A549 (cell line): ENCODE measurements at regions not wholly inside any gene's neighbourhood (a gene's known extent, or its start where the extent isn't known, plus 50 kb on each side); places are given as distances from the start of the nearest gene placed in this dataset.

Experiments
- ATAC-seq, 2 experiments: fragments of 200-7000 bp in 1 of 2; fragments of >200 bp in 1 of 2; cut with Nextera tagmentation in 1 of 2; cut with Tn5 transposase in 1 of 2; 3 replicates each; pipeline versions ENCODE4 v1.8.0 to v1.9.1; 2018 to 2020; ENCODE audit warnings: mild to moderate bottlenecking in 1 of 2, moderate library complexity in 1 of 2
- CTCF ChIA-PET: fragments of 300-600 bp; sonication (Branson Sonifier 250); formaldehyde crosslinking; extraction: SDS; loops from one replicate; lab custom pipeline; 2021; ENCODE audit warnings: antibody characterized with exemption, inconsistent platforms; lab: Yijun Ruan, JAX
- POLR2A ChIA-PET: fragments of 350-600 bp; formaldehyde crosslinking; extraction: SDS; loops from one replicate; lab custom pipeline; 2021; ENCODE audit warnings: antibody characterized with exemption, inconsistent platforms; lab: Yijun Ruan, JAX
- DNase-seq, 2 experiments: peaks; one replicate each; pipeline versions ENCODE4 v3.0.0 to v3.0.0-alpha.2; 2011 to 2016; ENCODE audit warnings: low read depth in 1 of 2, low spot score in 1 of 2
- FAIRE-seq: peaks from 2 replicates; lab custom pipeline; 2011; peaks lifted over from hg19 to GRCh38; lab: Jason Lieb, UNC
- H3K27ac ChIP-seq, 2 experiments: fragments of >200 bp; sonication (Bioruptor Twin); formaldehyde crosslinking; 3 replicates each; pipeline ENCODE4 v1.5.1; 2016 to 2017
- H3K4me1 ChIP-seq: fragments of >200 bp; sonication (Bioruptor Twin); formaldehyde crosslinking; 3 replicates; pipeline ENCODE4 v1.6.1; 2016
- H3K4me2 ChIP-seq: fragments of >200 bp; sonication (Bioruptor Twin); formaldehyde crosslinking; 3 replicates; pipeline ENCODE4 v1.6.1; 2016
- H3K4me3 ChIP-seq: fragments of >200 bp; sonication (Bioruptor Twin); formaldehyde crosslinking; 3 replicates; pipeline ENCODE4 v1.5.1; 2016
- H3K9me3 ChIP-seq: fragments of >200 bp; sonication (Bioruptor Twin); formaldehyde crosslinking; 3 replicates; pipeline ENCODE4 v1.6.1; 2016
- CEBPB ChIP-seq, 2 experiments: fragments of >200 bp in 1 of 2; sonication (Bioruptor Twin) in 1 of 2; formaldehyde crosslinking in 1 of 2; IDR thresholded peaks; 2 replicates each; pipeline ENCODE4 v1.6.1; 2012 to 2016
- CHD2 ChIP-seq: fragments of 150-350 bp; IDR thresholded peaks from 2 replicates; pipeline ENCODE4 v1.6.1; 2014; ENCODE audit warnings: low read length; ENCODE audit not compliant: partially characterized antibody
- ELK1 ChIP-seq: fragments of 150-350 bp; IDR thresholded peaks from 2 replicates; pipeline ENCODE4 v1.6.1; 2014; ENCODE audit warnings: low read depth, mild to moderate bottlenecking, low read length
- EP300 ChIP-seq, 2 experiments: fragments of >200 bp; sonication (Bioruptor Twin); formaldehyde crosslinking; IDR thresholded peaks; 2 replicates in 1 of 2; 3 replicates in 1 of 2; pipeline ENCODE4 v1.6.1; 2016 to 2017
- FOSL2 ChIP-seq, 2 experiments: fragments of 450-650 bp in 1 of 2; fragments of >200 bp in 1 of 2; sonication (Bioruptor Twin) in 1 of 2; formaldehyde crosslinking; IDR thresholded peaks; 2 replicates each; pipeline versions ENCODE4 v1.5.0 to v1.6.1; 2016 to 2020; ENCODE audit warnings: mild to moderate bottlenecking in 1 of 2, moderate library complexity in 1 of 2
- HOXA7 ChIP-seq: fragments of 250-450 bp; sonication (Bioruptor Pico); IDR thresholded peaks from 2 replicates; pipeline ENCODE4 v1.5.0; 2020; ENCODE audit warnings: mild to moderate bottlenecking, moderate library complexity
- HOXB13 ChIP-seq: fragments of 250-450 bp; sonication (Bioruptor Pico); IDR thresholded peaks from 2 replicates; pipeline ENCODE4 v1.5.0; 2020; ENCODE audit warnings: low read depth, mild to moderate bottlenecking, moderate library complexity
- JUNB ChIP-seq: fragments of >200 bp; sonication (Bioruptor Twin); formaldehyde crosslinking; IDR thresholded peaks from 2 replicates; pipeline ENCODE4 v1.6.1; 2016
- KDM5A ChIP-seq: fragments of 200-600 bp; sonication (generic); IDR thresholded peaks from 2 replicates; pipeline ENCODE4 v1.6.1; 2016; ENCODE audit warnings: antibody characterized with exemption, mild to moderate bottlenecking
- MAFK ChIP-seq: fragments of 450-650 bp; IDR thresholded peaks from 2 replicates; pipeline ENCODE4 v1.6.1; 2014; ENCODE audit not compliant: partially characterized antibody
- MAZ ChIP-seq: fragments of 150-350 bp; IDR thresholded peaks from 2 replicates; pipeline ENCODE4 v1.6.1; 2014; ENCODE audit warnings: antibody characterized with exemption, low read depth, low read length, borderline replicate concordance
- NR3C1 ChIP-seq: fragments of >200 bp; sonication (Bioruptor Twin); formaldehyde crosslinking; IDR thresholded peaks from 3 replicates; pipeline ENCODE4 v1.6.1; 2017
- RAD21 ChIP-seq, 2 experiments: fragments of >200 bp in 1 of 2; sonication (Bioruptor Twin) in 1 of 2; formaldehyde crosslinking in 1 of 2; IDR thresholded peaks in 1 of 2; conservative IDR thresholded peaks in 1 of 2; 2 replicates in 1 of 2; 3 replicates in 1 of 2; pipeline ENCODE4 v1.6.1; 2012 to 2018; ENCODE audit warnings: inconsistent platforms in 1 of 2
- RARB ChIP-seq: fragments of 250-450 bp; sonication (Bioruptor Pico); IDR thresholded peaks from 2 replicates; pipeline ENCODE4 v1.8.0; 2021; ENCODE audit warnings: mild to moderate bottlenecking, moderate library complexity
- RNF2 ChIP-seq: fragments of 200-600 bp; sonication (generic); IDR thresholded peaks from 2 replicates; pipeline ENCODE4 v1.6.1; 2016; ENCODE audit warnings: low read depth, mild to moderate bottlenecking, antibody characterized with exemption, moderate library complexity, borderline replicate concordance
- SMC3 ChIP-seq: fragments of >200 bp; sonication (Bioruptor Twin); formaldehyde crosslinking; IDR thresholded peaks from 3 replicates; pipeline ENCODE4 v1.6.1; 2018; ENCODE audit warnings: inconsistent platforms
- TFCP2L1 ChIP-seq: fragments of 250-450 bp; sonication (Bioruptor Pico); IDR thresholded peaks from 2 replicates; pipeline ENCODE4 v1.5.0; 2021; ENCODE audit warnings: mild to moderate bottlenecking
- ZC3H11A ChIP-seq: fragments of 450-650 bp; IDR thresholded peaks from 2 replicates; pipeline ENCODE4 v1.6.1; 2014; ENCODE audit warnings: antibody characterized with exemption, mild to moderate bottlenecking
- ZFP36 ChIP-seq: fragments of 450-650 bp; IDR thresholded peaks from 2 replicates; pipeline ENCODE4 v1.6.1; 2014; ENCODE audit warnings: borderline replicate concordance; ENCODE audit not compliant: partially characterized antibody
- ZNF302 ChIP-seq: fragments of 250-450 bp; sonication (Bioruptor Pico); IDR thresholded peaks from 2 replicates; pipeline ENCODE4 v1.9.0; 2021; ENCODE audit warnings: inconsistent platforms, mild to moderate bottlenecking, moderate library complexity
- ZSCAN20 ChIP-seq: fragments of 250-450 bp; sonication (Bioruptor Pico); IDR thresholded peaks from 2 replicates; pipeline ENCODE4 v1.8.0; 2022; ENCODE audit warnings: mild to moderate bottlenecking, moderate library complexity
- WGBS: methylation state at CpG from one replicate; pipeline ENCODE4 v1.1.6; 2017; ENCODE audit errors: missing lambda C conversion rate; 5-methylcytosine and 5-hydroxymethylcytosine counted together
- TF ChIP-seq, protein P1 (sequence below): fragments of >200 bp; sonication (Bioruptor Twin); formaldehyde crosslinking; IDR thresholded peaks from 3 replicates; pipeline ENCODE4 v1.5.1; 2016
- TF ChIP-seq, protein P2 (sequence below): fragments of 200-600 bp; sonication (generic); IDR thresholded peaks from 2 replicates; pipeline ENCODE4 v1.6.1; 2016; ENCODE audit warnings: antibody characterized with exemption, mild to moderate bottlenecking, moderate library complexity

DNA sequence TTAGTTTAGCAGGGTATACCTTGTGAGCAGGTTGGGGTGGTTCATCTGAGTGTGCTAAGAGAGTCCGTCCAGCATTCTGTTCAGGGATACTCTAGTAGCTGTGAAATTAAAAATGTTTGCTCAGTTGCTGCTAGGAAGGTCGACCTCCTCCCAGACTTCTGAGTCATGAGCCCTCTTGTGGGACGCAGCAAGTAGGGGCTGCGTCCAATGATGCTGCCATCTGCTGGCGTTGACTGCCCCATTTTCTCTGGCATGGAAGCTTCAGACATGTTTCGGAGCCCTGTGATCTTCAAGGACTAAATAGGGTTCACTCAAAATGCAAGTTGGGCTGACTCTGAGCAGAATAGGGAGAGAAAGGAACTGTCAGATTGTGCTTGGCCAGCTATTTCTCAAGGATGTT lies 201.0 kb upstream of the ARSJ start:
- 31% methylated on average over 5 of the region's 6 CpGs for WGBS
- Histone ChIP-seq H3K4me3 (no peak overlapping the region), H3K4me1 (no peaks in the 10 kb centered on the region), H3K4me2 (no peak overlapping the region; the same call in 2 of the 3 replicates), H3K9me3 (no peaks in the 10 kb centered on the region; the same call in 2 of the 3 replicates), H3K27ac (no peak overlapping the region)
- FAIRE-seq (no peak), ATAC-seq (peak; percentile 56 to 86; a peak in 4 of 6 replicates), DNase-seq (peak; percentile 7 to 70)
- ChIA-PET POLR2A (no interaction called here), CTCF (interaction anchor here (1.1 to 2.0 kb wide), 9 partner anchors 12 to 633 kb away, joined by 3 to 6 read pairs (median 3); no protein-coding TSS in a partner anchor)
- TF ChIP-seq MAFK: no peak
- TF ChIP-seq, protein P1, sequence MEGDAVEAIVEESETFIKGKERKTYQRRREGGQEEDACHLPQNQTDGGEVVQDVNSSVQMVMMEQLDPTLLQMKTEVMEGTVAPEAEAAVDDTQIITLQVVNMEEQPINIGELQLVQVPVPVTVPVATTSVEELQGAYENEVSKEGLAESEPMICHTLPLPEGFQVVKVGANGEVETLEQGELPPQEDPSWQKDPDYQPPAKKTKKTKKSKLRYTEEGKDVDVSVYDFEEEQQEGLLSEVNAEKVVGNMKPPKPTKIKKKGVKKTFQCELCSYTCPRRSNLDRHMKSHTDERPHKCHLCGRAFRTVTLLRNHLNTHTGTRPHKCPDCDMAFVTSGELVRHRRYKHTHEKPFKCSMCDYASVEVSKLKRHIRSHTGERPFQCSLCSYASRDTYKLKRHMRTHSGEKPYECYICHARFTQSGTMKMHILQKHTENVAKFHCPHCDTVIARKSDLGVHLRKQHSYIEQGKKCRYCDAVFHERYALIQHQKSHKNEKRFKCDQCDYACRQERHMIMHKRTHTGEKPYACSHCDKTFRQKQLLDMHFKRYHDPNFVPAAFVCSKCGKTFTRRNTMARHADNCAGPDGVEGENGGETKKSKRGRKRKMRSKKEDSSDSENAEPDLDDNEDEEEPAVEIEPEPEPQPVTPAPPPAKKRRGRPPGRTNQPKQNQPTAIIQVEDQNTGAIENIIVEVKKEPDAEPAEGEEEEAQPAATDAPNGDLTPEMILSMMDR: peak; percentile 43
- no peak for TF ChIP-seq FOSL2 (IDR thresholded peaks at IDR 0.05)
- TF ChIP-seq FOSL2 (CRISPR knock-in tag; IDR thresholded peaks at IDR 0.05): peak; percentile 16; the same call in 1 of the 2 replicates
- peak; percentile 48 to 54 for TF ChIP-seq RAD21 (conservative IDR thresholded peaks at IDR 0.05 in 1 of 2, IDR thresholded peaks at IDR 0.05 in 1 of 2)
- no peak for TF ChIP-seq TFCP2L1 (CRISPR knock-in tag)
- peak; percentile 51 for TF ChIP-seq SMC3
- TF ChIP-seq RARB (CRISPR knock-in tag): no peak

- no peak for FAIRE-seq
Observed at GRCh38 chr4:114184901-114185300, 205.5 kb upstream of the ARSJ start.

More at GRCh38 chr4:114184901-114185300, 205.5 kb upstream of the ARSJ start:
- WGBS: 50% methylated on average over 3 of the region's 3 CpGs
- Histone ChIP-seq H3K4me3 (no peak overlapping the region), H3K9me3 (no peaks in the 10 kb centered on the region; the same call in 2 of the 3 replicates)
- POLR2A ChIA-PET: no interaction called here
- TF ChIP-seq CHD2: no peak
- TF ChIP-seq HOXB13 (CRISPR knock-in tag): no peak
- TF ChIP-seq RNF2: no peak
- TF ChIP-seq, protein P1: no peak
- TF ChIP-seq SMC3: no peak
- TF ChIP-seq NR3C1: no peak
- no peak for TF ChIP-seq TFCP2L1 (CRISPR knock-in tag)
- no peak for TF ChIP-seq ZFP36
- no peak for TF ChIP-seq MAZ
- no peak for TF ChIP-seq ZNF302
- no peak for TF ChIP-seq ELK1
- no peak for TF ChIP-seq EP300 (IDR thresholded peaks at IDR 0.05)
- TF ChIP-seq ZC3H11A: no peak
- no peak for TF ChIP-seq ZSCAN20 (CRISPR knock-in tag)
- no peak for TF ChIP-seq MAFK
- TF ChIP-seq HOXA7 (CRISPR knock-in tag): no peak
- TF ChIP-seq JUNB: no peak
- TF ChIP-seq KDM5A: no peak
- TF ChIP-seq, protein P2, sequence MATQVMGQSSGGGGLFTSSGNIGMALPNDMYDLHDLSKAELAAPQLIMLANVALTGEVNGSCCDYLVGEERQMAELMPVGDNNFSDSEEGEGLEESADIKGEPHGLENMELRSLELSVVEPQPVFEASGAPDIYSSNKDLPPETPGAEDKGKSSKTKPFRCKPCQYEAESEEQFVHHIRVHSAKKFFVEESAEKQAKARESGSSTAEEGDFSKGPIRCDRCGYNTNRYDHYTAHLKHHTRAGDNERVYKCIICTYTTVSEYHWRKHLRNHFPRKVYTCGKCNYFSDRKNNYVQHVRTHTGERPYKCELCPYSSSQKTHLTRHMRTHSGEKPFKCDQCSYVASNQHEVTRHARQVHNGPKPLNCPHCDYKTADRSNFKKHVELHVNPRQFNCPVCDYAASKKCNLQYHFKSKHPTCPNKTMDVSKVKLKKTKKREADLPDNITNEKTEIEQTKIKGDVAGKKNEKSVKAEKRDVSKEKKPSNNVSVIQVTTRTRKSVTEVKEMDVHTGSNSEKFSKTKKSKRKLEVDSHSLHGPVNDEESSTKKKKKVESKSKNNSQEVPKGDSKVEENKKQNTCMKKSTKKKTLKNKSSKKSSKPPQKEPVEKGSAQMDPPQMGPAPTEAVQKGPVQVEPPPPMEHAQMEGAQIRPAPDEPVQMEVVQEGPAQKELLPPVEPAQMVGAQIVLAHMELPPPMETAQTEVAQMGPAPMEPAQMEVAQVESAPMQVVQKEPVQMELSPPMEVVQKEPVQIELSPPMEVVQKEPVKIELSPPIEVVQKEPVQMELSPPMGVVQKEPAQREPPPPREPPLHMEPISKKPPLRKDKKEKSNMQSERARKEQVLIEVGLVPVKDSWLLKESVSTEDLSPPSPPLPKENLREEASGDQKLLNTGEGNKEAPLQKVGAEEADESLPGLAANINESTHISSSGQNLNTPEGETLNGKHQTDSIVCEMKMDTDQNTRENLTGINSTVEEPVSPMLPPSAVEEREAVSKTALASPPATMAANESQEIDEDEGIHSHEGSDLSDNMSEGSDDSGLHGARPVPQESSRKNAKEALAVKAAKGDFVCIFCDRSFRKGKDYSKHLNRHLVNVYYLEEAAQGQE: no peak
- no peak for TF ChIP-seq CEBPB (IDR thresholded peaks at IDR 0.05)
- TF ChIP-seq, all 56 proteins: peak for 0
- ATAC-seq (no peak), DNase-seq (no peak)
- Histone ChIP-seq H3K4me2 (no peak overlapping the region), H3K27ac (no peak overlapping the region), H3K4me1 (no peaks in the 10 kb centered on the region)
- CTCF ChIA-PET: no interaction called here
